ENCODE measurements at regions not wholly inside any gene's neighbourhood (a gene's known extent, or its start where the extent isn't known, plus 50 kb on each side); places are given as distances from the start of the nearest gene placed in this dataset.

DNA sequence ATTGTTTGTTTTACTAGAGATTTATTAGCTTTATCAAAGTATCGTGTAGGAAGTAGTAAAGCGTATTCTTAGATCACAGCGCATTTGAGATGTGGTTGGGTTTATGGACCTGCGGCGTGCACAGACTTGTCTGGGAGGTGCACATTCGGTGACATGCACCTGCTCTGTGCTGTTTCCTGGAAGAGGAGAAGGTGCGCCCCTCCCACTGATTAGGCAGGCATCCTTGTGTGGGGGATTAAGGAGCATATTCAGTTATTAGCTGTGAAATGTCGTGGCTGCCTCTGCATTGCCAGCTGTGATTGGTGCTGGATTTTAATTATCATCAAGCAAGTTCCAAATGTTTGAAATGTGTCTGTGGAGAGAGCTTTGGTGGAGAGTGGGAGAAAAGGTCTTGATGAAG, 903.8 kb upstream of the RBFOX1 start:
- TF ChIP-seq, protein P1, sequence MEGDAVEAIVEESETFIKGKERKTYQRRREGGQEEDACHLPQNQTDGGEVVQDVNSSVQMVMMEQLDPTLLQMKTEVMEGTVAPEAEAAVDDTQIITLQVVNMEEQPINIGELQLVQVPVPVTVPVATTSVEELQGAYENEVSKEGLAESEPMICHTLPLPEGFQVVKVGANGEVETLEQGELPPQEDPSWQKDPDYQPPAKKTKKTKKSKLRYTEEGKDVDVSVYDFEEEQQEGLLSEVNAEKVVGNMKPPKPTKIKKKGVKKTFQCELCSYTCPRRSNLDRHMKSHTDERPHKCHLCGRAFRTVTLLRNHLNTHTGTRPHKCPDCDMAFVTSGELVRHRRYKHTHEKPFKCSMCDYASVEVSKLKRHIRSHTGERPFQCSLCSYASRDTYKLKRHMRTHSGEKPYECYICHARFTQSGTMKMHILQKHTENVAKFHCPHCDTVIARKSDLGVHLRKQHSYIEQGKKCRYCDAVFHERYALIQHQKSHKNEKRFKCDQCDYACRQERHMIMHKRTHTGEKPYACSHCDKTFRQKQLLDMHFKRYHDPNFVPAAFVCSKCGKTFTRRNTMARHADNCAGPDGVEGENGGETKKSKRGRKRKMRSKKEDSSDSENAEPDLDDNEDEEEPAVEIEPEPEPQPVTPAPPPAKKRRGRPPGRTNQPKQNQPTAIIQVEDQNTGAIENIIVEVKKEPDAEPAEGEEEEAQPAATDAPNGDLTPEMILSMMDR (conservative IDR thresholded peaks at IDR 0.05; ENCODE audit: low read depth in 2 of 2), result no peak
- TF ChIP-seq STAT1 (IDR thresholded peaks at IDR 0.05; ENCODE audit: unreplicated experiment) (no peak), EZH2phosphoT487 (IDR thresholded peaks at IDR 0.05; ENCODE audit: unreplicated experiment) (no peak), EZH2 (IDR thresholded peaks at IDR 0.05; ENCODE audit: low read depth, unreplicated experiment) (no peak)
